Neural crest cell (in vitro differentiated cells): ENCODE measurements at regions not wholly inside any gene's neighbourhood (a gene's known extent, or its start where the extent isn't known, plus 50 kb on each side); places are given as distances from the start of the nearest gene placed in this dataset.
A peak's percentile ranks its signal among the peaks of the same experiment; 100 is the strongest.

Experiments
- DNase-seq: peaks from one replicate; pipeline ENCODE4 v3.0.0; 2021; ENCODE audit warnings: low read depth, mixed read lengths, low spot score
- H3K27ac Mint-ChIP-seq: one replicate; pipeline ENCODE4 v1.8.0; 2021; ENCODE audit warnings: mild to moderate bottlenecking, mixed read lengths; ENCODE audit not compliant: unreplicated experiment
- H3K27me3 Mint-ChIP-seq: 2 replicates; pipeline ENCODE4 v1.8.0; 2021; ENCODE audit warnings: low read depth, mild to moderate bottlenecking, mixed read lengths
- H3K36me3 Mint-ChIP-seq: 2 replicates; pipeline ENCODE4 v1.8.0; 2021; ENCODE audit warnings: low read depth, mild to moderate bottlenecking, mixed read lengths
- H3K4me1 Mint-ChIP-seq: 2 replicates; pipeline ENCODE4 v1.8.0; 2021; ENCODE audit warnings: mixed read lengths
- H3K4me3 Mint-ChIP-seq: one replicate; pipeline ENCODE4 v1.8.0; 2021; ENCODE audit warnings: mild to moderate bottlenecking, mixed read lengths
- H3K9me3 Mint-ChIP-seq: 2 replicates; pipeline ENCODE4 v1.8.0; 2021; ENCODE audit warnings: mixed read lengths
- TF ChIP-seq, protein P1 (sequence below): fragments of 200-600 bp; sonication (generic); conservative IDR thresholded peaks from 2 replicates; pipeline ENCODE4 v1.5.0; 2021; ENCODE audit warnings: antibody characterized with exemption, mild to moderate bottlenecking

DNA sequence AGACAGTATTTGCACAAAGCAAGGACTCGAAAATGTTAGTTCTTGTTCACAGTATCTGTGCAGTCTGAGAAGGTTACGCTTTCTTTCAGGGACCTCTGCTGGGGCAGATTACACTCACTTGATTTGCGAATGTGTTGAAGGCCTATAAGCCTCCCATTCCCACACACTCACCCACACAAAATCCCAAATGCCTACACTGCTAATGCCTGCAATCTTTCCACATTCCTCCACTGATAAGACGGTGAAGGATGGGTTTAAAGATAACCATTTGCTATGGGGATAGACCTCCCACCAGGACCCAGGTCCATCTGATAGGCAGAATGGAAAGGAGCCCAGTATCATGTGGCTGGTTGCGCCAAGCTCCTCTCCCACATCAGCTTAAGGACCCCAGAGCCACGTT is 394.9 kb upstream of the SALL1 start:
- no peaks in the 10 kb centered on the region for H3K27me3 Mint-ChIP-seq
- no peaks in the 10 kb centered on the region for H3K36me3 Mint-ChIP-seq
- H3K4me3 Mint-ChIP-seq = peak overlapping the region; percentile 16
- H3K9me3 Mint-ChIP-seq = no peaks in the 10 kb centered on the region
- TF ChIP-seq, protein P1, sequence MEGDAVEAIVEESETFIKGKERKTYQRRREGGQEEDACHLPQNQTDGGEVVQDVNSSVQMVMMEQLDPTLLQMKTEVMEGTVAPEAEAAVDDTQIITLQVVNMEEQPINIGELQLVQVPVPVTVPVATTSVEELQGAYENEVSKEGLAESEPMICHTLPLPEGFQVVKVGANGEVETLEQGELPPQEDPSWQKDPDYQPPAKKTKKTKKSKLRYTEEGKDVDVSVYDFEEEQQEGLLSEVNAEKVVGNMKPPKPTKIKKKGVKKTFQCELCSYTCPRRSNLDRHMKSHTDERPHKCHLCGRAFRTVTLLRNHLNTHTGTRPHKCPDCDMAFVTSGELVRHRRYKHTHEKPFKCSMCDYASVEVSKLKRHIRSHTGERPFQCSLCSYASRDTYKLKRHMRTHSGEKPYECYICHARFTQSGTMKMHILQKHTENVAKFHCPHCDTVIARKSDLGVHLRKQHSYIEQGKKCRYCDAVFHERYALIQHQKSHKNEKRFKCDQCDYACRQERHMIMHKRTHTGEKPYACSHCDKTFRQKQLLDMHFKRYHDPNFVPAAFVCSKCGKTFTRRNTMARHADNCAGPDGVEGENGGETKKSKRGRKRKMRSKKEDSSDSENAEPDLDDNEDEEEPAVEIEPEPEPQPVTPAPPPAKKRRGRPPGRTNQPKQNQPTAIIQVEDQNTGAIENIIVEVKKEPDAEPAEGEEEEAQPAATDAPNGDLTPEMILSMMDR = no peak
- H3K4me1 Mint-ChIP-seq = peaks cover 60% of the 10 kb centered on the region
- no peak for DNase-seq
- H3K27ac Mint-ChIP-seq = peak overlapping the region; percentile 79

DNA sequence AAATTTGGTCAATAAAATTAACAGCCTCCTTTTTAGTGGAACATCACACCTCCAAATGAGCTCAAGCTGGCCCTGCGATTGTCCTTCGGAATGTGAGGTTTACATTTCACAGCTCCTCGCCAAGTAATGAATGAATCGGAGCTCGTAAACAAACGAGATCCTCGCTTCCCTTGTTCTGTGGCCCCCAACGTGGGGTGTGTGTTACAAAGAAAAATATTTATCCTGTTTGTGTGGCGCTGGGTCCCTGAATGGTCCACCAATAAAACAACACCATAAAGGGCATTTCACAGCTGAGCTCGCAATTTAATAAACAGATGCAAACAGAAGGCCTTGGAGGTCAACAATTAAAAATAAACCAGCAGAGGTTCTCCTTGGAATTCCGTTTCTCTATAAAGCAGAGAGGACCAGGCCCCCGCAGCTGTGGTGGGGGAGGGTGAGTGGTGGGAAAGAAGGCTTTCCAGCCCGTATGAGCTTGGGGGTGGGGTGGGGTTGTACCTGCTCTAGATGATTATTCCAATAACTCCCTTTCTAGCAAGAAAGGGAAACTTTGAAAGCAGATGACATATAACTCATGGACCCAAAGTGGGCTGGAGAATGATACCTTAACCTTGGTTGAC is 393.9 kb upstream of the SALL1 start:
- no peaks in the 10 kb centered on the region for H3K36me3 Mint-ChIP-seq
- H3K4me1 Mint-ChIP-seq = peaks cover 70% of the 10 kb centered on the region
- TF ChIP-seq, protein P1 = no peak
- H3K4me3 Mint-ChIP-seq = peak overlapping the region; percentile 55
- H3K27me3 Mint-ChIP-seq = no peaks in the 10 kb centered on the region
- no peaks in the 10 kb centered on the region for H3K9me3 Mint-ChIP-seq
- H3K27ac Mint-ChIP-seq = peak overlapping the region; percentile 94
- no peak for DNase-seq

DNA sequence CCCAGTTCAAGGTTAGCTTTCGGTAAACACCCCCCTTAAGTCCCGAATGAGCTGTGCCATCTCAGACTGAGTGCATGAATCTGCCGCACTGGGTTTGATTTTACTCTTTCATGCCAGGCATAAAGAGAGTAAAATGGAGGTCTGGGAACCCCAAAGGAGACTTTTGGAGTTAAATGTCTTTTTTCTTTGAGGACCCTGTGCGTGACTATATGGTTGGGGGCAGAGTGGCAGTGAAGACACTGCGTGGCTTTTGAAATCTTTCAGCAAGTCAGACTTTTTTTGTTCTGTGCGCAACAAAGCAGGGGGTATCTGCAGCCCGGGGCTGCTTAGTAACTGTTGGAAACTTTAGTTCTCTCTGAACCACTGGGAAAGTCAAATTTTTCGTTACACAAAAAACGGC is 392.9 kb upstream of the SALL1 start:
- H3K9me3 Mint-ChIP-seq = no peaks in the 10 kb centered on the region
- H3K4me1 Mint-ChIP-seq = peaks cover 79% of the 10 kb centered on the region
- H3K36me3 Mint-ChIP-seq = no peaks in the 10 kb centered on the region
- peak overlapping the region; percentile 98 for H3K27ac Mint-ChIP-seq
- DNase-seq = no peak
- H3K27me3 Mint-ChIP-seq = no peaks in the 10 kb centered on the region
- H3K4me3 Mint-ChIP-seq = peak overlapping the region; percentile 63
- TF ChIP-seq, protein P1 = no peak

DNA sequence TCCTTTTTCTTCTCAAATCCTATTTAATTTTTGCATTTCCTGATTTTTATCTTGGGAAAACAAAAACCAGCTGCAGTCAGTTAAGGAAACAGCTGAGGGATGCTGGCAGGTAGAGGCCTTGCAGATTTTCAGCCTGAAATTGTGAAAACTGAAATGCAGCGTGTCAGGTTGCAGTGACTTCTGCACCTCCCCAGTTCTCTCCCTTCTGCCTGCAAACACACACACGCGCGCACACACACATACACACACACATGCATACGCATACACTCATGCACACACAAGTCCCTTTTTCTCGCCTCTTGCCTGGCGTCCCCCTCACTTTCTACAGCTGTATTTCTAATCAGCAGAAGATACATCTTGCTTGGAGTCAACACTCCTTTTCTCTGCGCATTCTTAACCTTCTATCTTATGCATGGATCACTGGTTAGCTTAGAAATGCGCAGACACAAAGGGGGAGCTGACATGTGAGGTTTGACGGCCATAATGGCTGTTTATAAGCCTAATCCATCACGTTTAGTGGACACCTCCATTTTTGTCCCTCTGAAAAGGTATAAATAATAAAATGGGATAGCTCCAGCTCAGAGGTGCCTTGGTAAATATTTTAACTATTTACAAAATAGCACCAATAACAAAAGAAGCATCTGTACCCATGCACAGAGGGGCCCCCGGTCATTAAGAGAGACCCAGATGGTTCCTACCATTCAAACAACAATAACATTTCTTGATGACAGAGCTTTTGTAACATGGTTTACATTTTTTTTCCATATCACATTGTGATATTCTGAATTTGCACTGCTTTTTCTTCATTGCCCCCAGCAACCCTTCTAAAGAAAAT is 392.1 kb upstream of the SALL1 start:
- peak overlapping the region; percentile 98 for H3K27ac Mint-ChIP-seq
- TF ChIP-seq, protein P1 = no peak
- H3K4me1 Mint-ChIP-seq = peaks cover 87% of the 10 kb centered on the region

DNA sequence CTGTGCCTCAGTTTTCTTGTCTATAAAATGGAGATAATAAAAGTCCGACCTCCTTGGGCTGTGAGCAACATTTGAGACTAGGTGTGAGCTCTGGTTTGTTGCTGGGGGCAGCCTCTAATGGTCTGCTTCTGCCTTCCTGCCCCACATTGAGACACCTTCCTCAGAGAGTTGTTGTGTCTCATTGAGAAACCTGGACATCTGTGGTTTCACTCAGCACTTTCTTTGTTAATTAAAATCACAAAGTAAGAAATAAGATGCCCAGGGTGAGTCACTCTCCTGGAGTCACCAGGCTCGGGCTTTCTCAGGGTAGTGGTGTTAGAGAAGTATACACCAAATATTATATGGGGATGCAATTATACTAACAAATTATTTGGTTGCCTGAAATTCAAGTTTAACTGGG is 389.2 kb upstream of the SALL1 start:
- H3K4me3 Mint-ChIP-seq = no peak overlapping the region

More for the DNA sequence above, 392.1 kb upstream of the SALL1 start:
- H3K9me3 Mint-ChIP-seq = no peaks in the 10 kb centered on the region
- peak; percentile 40 for DNase-seq
- H3K4me3 Mint-ChIP-seq = peak overlapping the region; percentile 63
- H3K27me3 Mint-ChIP-seq = no peaks in the 10 kb centered on the region
- no peaks in the 10 kb centered on the region for H3K36me3 Mint-ChIP-seq

More for the DNA sequence above, 389.2 kb upstream of the SALL1 start:
- Mint-ChIP-seq H3K27me3 (no peaks in the 10 kb centered on the region), H3K4me1 (peaks cover 82% of the 10 kb centered on the region), H3K27ac (no peak overlapping the region), H3K9me3 (no peaks in the 10 kb centered on the region), H3K36me3 (no peaks in the 10 kb centered on the region)
- TF ChIP-seq, protein P1 = no peak
- no peak for DNase-seq
